ENCODE measurements at regions not wholly inside any gene's neighbourhood (a gene's known extent, or its start where the extent isn't known, plus 50 kb on each side); places are given as distances from the start of the nearest gene placed in this dataset.

DNA sequence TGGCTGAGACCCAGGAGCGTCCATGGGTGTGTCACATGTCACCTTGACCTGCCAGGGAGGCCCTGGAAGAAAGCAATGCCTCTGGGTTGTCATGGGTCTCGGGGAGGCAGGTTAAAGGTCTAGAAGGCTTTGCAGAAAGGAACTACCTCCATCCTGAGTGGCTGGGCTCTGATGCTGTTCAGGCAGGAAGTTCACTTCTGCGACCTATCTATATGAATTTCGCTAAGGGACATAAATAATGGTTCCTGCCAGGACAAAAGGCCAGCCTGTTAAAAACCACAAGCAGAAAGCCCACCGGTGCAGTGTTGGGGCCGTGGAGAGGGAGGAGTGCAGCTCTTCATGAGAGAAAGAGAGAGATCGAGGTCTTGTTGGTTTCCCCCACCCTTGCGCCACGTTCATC, 182.9 kb downstream of the PTPN20 start:
- TF ChIP-seq, protein P1, sequence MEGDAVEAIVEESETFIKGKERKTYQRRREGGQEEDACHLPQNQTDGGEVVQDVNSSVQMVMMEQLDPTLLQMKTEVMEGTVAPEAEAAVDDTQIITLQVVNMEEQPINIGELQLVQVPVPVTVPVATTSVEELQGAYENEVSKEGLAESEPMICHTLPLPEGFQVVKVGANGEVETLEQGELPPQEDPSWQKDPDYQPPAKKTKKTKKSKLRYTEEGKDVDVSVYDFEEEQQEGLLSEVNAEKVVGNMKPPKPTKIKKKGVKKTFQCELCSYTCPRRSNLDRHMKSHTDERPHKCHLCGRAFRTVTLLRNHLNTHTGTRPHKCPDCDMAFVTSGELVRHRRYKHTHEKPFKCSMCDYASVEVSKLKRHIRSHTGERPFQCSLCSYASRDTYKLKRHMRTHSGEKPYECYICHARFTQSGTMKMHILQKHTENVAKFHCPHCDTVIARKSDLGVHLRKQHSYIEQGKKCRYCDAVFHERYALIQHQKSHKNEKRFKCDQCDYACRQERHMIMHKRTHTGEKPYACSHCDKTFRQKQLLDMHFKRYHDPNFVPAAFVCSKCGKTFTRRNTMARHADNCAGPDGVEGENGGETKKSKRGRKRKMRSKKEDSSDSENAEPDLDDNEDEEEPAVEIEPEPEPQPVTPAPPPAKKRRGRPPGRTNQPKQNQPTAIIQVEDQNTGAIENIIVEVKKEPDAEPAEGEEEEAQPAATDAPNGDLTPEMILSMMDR (conservative IDR thresholded peaks at IDR 0.05), result no peak
- no peak for TF ChIP-seq EZH2 (IDR thresholded peaks at IDR 0.05; ENCODE audit: low read depth)
